CD8-positive, alpha-beta memory T cell (primary cell): ENCODE measurements at regions not wholly inside any gene's neighbourhood (a gene's known extent, or its start where the extent isn't known, plus 50 kb on each side); places are given as distances from the start of the nearest gene placed in this dataset.
"Not testable (repeated sequence)": the region's sequence is repeated elsewhere in the genome, so short reads cannot be mapped to it uniquely, and the experiment has no call there.

Experiments
- CTCF ChIA-PET: fragments of 350-600 bp; sonication (Branson Sonifier 250); formaldehyde crosslinking; loops from one replicate; lab custom pipeline; 2021; ENCODE audit warnings: antibody characterized with exemption; lab: Charles Lee
- POLR2A ChIA-PET: fragments of 350-600 bp; sonication (Branson Sonifier 250); formaldehyde crosslinking; loops from one replicate; lab custom pipeline; 2021; ENCODE audit warnings: antibody characterized with exemption; lab: Charles Lee
- DNase-seq, 5 donors: peaks; one replicate each; pipeline versions ENCODE4 v3.0.0 to v3.0.0-alpha.2; 2020 to 2022; ENCODE audit warnings: mixed read lengths in 1 of 5
- H3K27ac ChIP-seq: one replicate; pipeline ENCODE4 v1.7.0; 2013; ENCODE audit warnings: low read depth, mild to moderate bottlenecking, low read length, moderate library complexity
- H3K27me3 ChIP-seq: 2 replicates; pipeline ENCODE4 v1.7.0; 2013; ENCODE audit warnings: low read length, mild to moderate bottlenecking; ENCODE audit not compliant: insufficient read depth, poor library complexity, severe bottlenecking
- H3K36me3 ChIP-seq: 2 replicates; pipeline ENCODE4 v1.7.0; 2013; ENCODE audit warnings: mild to moderate bottlenecking, low read length, moderate library complexity; ENCODE audit not compliant: insufficient read depth
- H3K4me1 ChIP-seq: 2 replicates; pipeline ENCODE4 v1.7.0; 2013; ENCODE audit warnings: mild to moderate bottlenecking, low read length, moderate library complexity; ENCODE audit not compliant: insufficient read depth
- H3K4me3 ChIP-seq: 2 replicates; pipeline ENCODE4 v1.7.0; 2013; ENCODE audit warnings: mild to moderate bottlenecking, low read length
- H3K9me3 ChIP-seq: 2 replicates; pipeline ENCODE4 v1.7.0; 2013; ENCODE audit warnings: mild to moderate bottlenecking, low read length
- H3K27ac Mint-ChIP-seq, 8 donors: one replicate each; pipeline ENCODE4 v1.8.0; 2020 to 2021; ENCODE audit warnings: mixed read lengths in 8 of 8, mild to moderate bottlenecking in 6 of 8, inconsistent platforms in 3 of 8, moderate library complexity in 3 of 8
- H3K27me3 Mint-ChIP-seq, 2 donors: one replicate each; pipeline ENCODE4 v1.8.0; 2020 to 2021; ENCODE audit warnings: mixed read lengths in 2 of 2, mild to moderate bottlenecking in 1 of 2, moderate library complexity in 1 of 2
- H3K36me3 Mint-ChIP-seq, 3 donors: one replicate each; pipeline ENCODE4 v1.8.0; 2020 to 2021; ENCODE audit warnings: mixed read lengths in 3 of 3, inconsistent platforms in 1 of 3, mild to moderate bottlenecking in 1 of 3
- H3K4me1 Mint-ChIP-seq, 3 donors: one replicate each; pipeline ENCODE4 v1.8.0; 2020 to 2021; ENCODE audit warnings: mixed read lengths in 3 of 3, inconsistent platforms in 1 of 3, mild to moderate bottlenecking in 1 of 3
- H3K4me3 Mint-ChIP-seq, 7 donors: one replicate each; pipeline ENCODE4 v1.8.0; 2020 to 2021; ENCODE audit warnings: mixed read lengths in 7 of 7, mild to moderate bottlenecking in 6 of 7, moderate library complexity in 4 of 7, inconsistent platforms in 2 of 7
- H3K9me3 Mint-ChIP-seq, 5 donors: one replicate each; pipeline ENCODE4 v1.8.0; 2020 to 2022; ENCODE audit warnings: mixed read lengths in 5 of 5, mild to moderate bottlenecking in 3 of 5, moderate library complexity in 2 of 5, inconsistent platforms in 1 of 5

- H3K27me3 ChIP-seq, H3K9me3 Mint-ChIP-seq, H3K27ac ChIP-seq, H3K4me3 ChIP-seq, H3K9me3 ChIP-seq, DNase-seq, H3K27me3 Mint-ChIP-seq: not testable (repeated sequence)
- peaks cover 5 to 11% (median 7%) of the 10 kb centered on the region in 3 donors for H3K4me1 Mint-ChIP-seq
- peaks cover 0 to 40% (median 0%) of the 10 kb centered on the region in 3 donors for H3K36me3 Mint-ChIP-seq
- CTCF ChIA-PET: interaction anchor here (1.2 kb wide), 1 partner anchor 33 kb away, joined by 3 read pairs; no protein-coding TSS in a partner anchor
- POLR2A ChIA-PET: interaction anchor here (0.6 kb wide), 1 partner anchor 33 kb away, joined by 3 read pairs; no protein-coding TSS in a partner anchor
- Histone ChIP-seq H3K36me3 (peaks cover 27% of the 10 kb centered on the region), H3K4me1 (peaks cover 29% of the 10 kb centered on the region)
- H3K4me3 Mint-ChIP-seq: peak within 1 kb of the TSS in 1 of 7 donors; percentile 38
- peak within 1 kb of the TSS in 1 of 8 donors; percentile 72 for H3K27ac Mint-ChIP-seq
Measured at GRCh38 chr17:445839-446238, 93.2 kb upstream of the RPH3AL start, which contains the start of gene RFLNB. Gene RFLNB, minus strand, starts transcription at chr17:445939.

GRCh38 chr17:444879-445454 lies 92.4 kb upstream of the RPH3AL start:
- POLR2A ChIA-PET: no interaction called here
- peaks cover 1 to 45% (median 4%) of the 10 kb centered on the region in 3 donors for H3K36me3 Mint-ChIP-seq
- H3K27ac ChIP-seq: no peak overlapping the region

GRCh38 chr17:443109-443508 lies 90.5 kb upstream of the RPH3AL start:
- Mint-ChIP-seq H3K36me3 (peaks cover 4 to 50% (median 4%) of the 10 kb centered on the region in 3 donors), H3K27ac (no peak overlapping the region), H3K4me1 (peaks cover 5 to 11% (median 7%) of the 10 kb centered on the region in 3 donors), H3K27me3 (peaks cover 0 to 2% of the 10 kb centered on the region in 2 donors), H3K9me3 (no peaks in the 10 kb centered on the region), H3K4me3 (no peak overlapping the region)
- Histone ChIP-seq H3K4me1 (peaks cover 29% of the 10 kb centered on the region), H3K27me3 (no peaks in the 10 kb centered on the region), H3K27ac (no peak overlapping the region), H3K9me3 (no peaks in the 10 kb centered on the region), H3K36me3 (peaks cover 27% of the 10 kb centered on the region), H3K4me3 (no peak overlapping the region)
- POLR2A ChIA-PET: interaction anchor here (0.6 kb wide), 1 partner anchor 239 kb away, joined by 3 read pairs; no protein-coding TSS in a partner anchor
- no peak for DNase-seq
- CTCF ChIA-PET: no interaction called here

More at GRCh38 chr17:444879-445454, 92.4 kb upstream of the RPH3AL start:
- H3K4me3 Mint-ChIP-seq: no peak overlapping the region
- H3K36me3 ChIP-seq: peaks cover 27% of the 10 kb centered on the region
- H3K9me3 ChIP-seq: no peaks in the 10 kb centered on the region
- H3K27ac Mint-ChIP-seq: peak overlapping the region in 1 of 8 donors; percentile 72
- peaks cover 0 to 2% of the 10 kb centered on the region in 2 donors for H3K27me3 Mint-ChIP-seq
- no peaks in the 10 kb centered on the region for H3K27me3 ChIP-seq
- DNase-seq: no peak
- no peaks in the 10 kb centered on the region for H3K9me3 Mint-ChIP-seq
- CTCF ChIA-PET: no interaction called here
- no peak overlapping the region for H3K4me3 ChIP-seq
- peaks cover 29% of the 10 kb centered on the region for H3K4me1 ChIP-seq
- H3K4me1 Mint-ChIP-seq: peaks cover 5 to 11% (median 7%) of the 10 kb centered on the region in 3 donors

GRCh38 chr17:441155-441950 lies 88.7 kb upstream of the RPH3AL start:
- Mint-ChIP-seq H3K9me3 (no peaks in the 10 kb centered on the region), H3K27ac (no peak overlapping the region), H3K4me1 (peaks cover 0 to under 1% (median 0%) of the 10 kb centered on the region in 3 donors), H3K27me3 (peaks cover 0 to 2% of the 10 kb centered on the region in 2 donors), H3K36me3 (peaks cover 4 to 50% (median 4%) of the 10 kb centered on the region in 3 donors), H3K4me3 (no peak overlapping the region)
- Histone ChIP-seq H3K27me3 (no peaks in the 10 kb centered on the region), H3K9me3 (no peaks in the 10 kb centered on the region), H3K27ac (no peak overlapping the region), H3K4me3 (no peak overlapping the region), H3K36me3 (peaks cover 27% of the 10 kb centered on the region), H3K4me1 (peaks cover 13% of the 10 kb centered on the region)
- POLR2A ChIA-PET: no interaction called here
- CTCF ChIA-PET: interaction anchor here (0.6 kb wide), 1 partner anchor 311 kb away, joined by 3 read pairs; no protein-coding TSS in a partner anchor
- no peak for DNase-seq

GRCh38 chr17:438191-438590 lies 85.6 kb upstream of the RPH3AL start:
- no peaks in the 10 kb centered on the region for H3K4me1 Mint-ChIP-seq
- no peaks in the 10 kb centered on the region for H3K9me3 ChIP-seq
- CTCF ChIA-PET: interaction anchor here (1.4 kb wide), 1 partner anchor 26 kb away, joined by 3 read pairs; no protein-coding TSS in a partner anchor
- H3K4me3 ChIP-seq: no peak overlapping the region
- H3K27ac ChIP-seq: no peak overlapping the region
- DNase-seq: no peak
- POLR2A ChIA-PET: no interaction called here
- H3K36me3 ChIP-seq: peaks cover 10% of the 10 kb centered on the region
- peaks cover 0 to 4% of the 10 kb centered on the region in 2 donors for H3K27me3 Mint-ChIP-seq
- H3K4me1 ChIP-seq: no peaks in the 10 kb centered on the region
- peak overlapping the region in 1 of 8 donors; percentile 57 for H3K27ac Mint-ChIP-seq
- H3K9me3 Mint-ChIP-seq: peaks cover 0 to 5% (median 0%) of the 10 kb centered on the region in 5 donors
- no peak overlapping the region for H3K4me3 Mint-ChIP-seq
- no peaks in the 10 kb centered on the region for H3K27me3 ChIP-seq
- peaks cover 4 to 30% (median 4%) of the 10 kb centered on the region in 3 donors for H3K36me3 Mint-ChIP-seq

GRCh38 chr17:437545-437944 lies 84.9 kb upstream of the RPH3AL start:
- DNase-seq: no peak
- ChIA-PET POLR2A (no interaction called here), CTCF (no interaction called here)
- Mint-ChIP-seq H3K27me3 (peaks cover 0 to 4% of the 10 kb centered on the region in 2 donors), H3K27ac (no peak overlapping the region), H3K36me3 (peaks cover 4 to 24% (median 4%) of the 10 kb centered on the region in 3 donors), H3K9me3 (peaks cover 0 to 5% (median 0%) of the 10 kb centered on the region in 5 donors), H3K4me3 (no peak overlapping the region), H3K4me1 (no peaks in the 10 kb centered on the region)
- H3K27me3 ChIP-seq: no peaks in the 10 kb centered on the region
- H3K4me1 ChIP-seq: no peaks in the 10 kb centered on the region
- H3K4me3 ChIP-seq: no peak overlapping the region
- no peak overlapping the region for H3K27ac ChIP-seq
- no peaks in the 10 kb centered on the region for H3K9me3 ChIP-seq
- H3K36me3 ChIP-seq: peaks cover 3% of the 10 kb centered on the region

- Histone ChIP-seq H3K27ac (no peak overlapping the region), H3K4me1 (no peaks in the 10 kb centered on the region), H3K4me3 (no peak overlapping the region), H3K27me3 (no peaks in the 10 kb centered on the region), H3K9me3 (no peaks in the 10 kb centered on the region), H3K36me3 (no peaks in the 10 kb centered on the region)
- H3K27me3 Mint-ChIP-seq: peaks cover 0 to 4% of the 10 kb centered on the region in 2 donors
- peaks cover 4 to 16% (median 4%) of the 10 kb centered on the region in 3 donors for H3K36me3 Mint-ChIP-seq
- no peak overlapping the region for H3K4me3 Mint-ChIP-seq
- CTCF ChIA-PET: no interaction called here
- no peak overlapping the region for H3K27ac Mint-ChIP-seq
- H3K9me3 Mint-ChIP-seq: peaks cover 0 to 5% (median 0%) of the 10 kb centered on the region in 5 donors
- no peaks in the 10 kb centered on the region for H3K4me1 Mint-ChIP-seq
- DNase-seq: no peak
- POLR2A ChIA-PET: no interaction called here
Measured at GRCh38 chr17:436571-436970, 84.0 kb upstream of the RPH3AL start.

GRCh38 chr17:432471-432870 lies 79.9 kb upstream of the RPH3AL start:
- H3K4me1 Mint-ChIP-seq, H3K27me3 ChIP-seq, CTCF ChIA-PET, H3K27me3 Mint-ChIP-seq, H3K9me3 ChIP-seq, H3K4me3 ChIP-seq, H3K27ac ChIP-seq, H3K36me3 Mint-ChIP-seq, H3K9me3 Mint-ChIP-seq, DNase-seq, H3K36me3 ChIP-seq, H3K4me1 ChIP-seq, H3K4me3 Mint-ChIP-seq: not testable (repeated sequence)
- H3K27ac Mint-ChIP-seq: peak overlapping the region in 2 of 8 donors; percentile 17 to 33
- POLR2A ChIA-PET: interaction anchor here (0.6 kb wide), 1 partner anchor 57 kb away, joined by 4 read pairs; no protein-coding TSS in a partner anchor
